ENCODE measurements at regions not wholly inside any gene's neighbourhood (a gene's known extent, or its start where the extent isn't known, plus 50 kb on each side); places are given as distances from the start of the nearest gene placed in this dataset.

DNA sequence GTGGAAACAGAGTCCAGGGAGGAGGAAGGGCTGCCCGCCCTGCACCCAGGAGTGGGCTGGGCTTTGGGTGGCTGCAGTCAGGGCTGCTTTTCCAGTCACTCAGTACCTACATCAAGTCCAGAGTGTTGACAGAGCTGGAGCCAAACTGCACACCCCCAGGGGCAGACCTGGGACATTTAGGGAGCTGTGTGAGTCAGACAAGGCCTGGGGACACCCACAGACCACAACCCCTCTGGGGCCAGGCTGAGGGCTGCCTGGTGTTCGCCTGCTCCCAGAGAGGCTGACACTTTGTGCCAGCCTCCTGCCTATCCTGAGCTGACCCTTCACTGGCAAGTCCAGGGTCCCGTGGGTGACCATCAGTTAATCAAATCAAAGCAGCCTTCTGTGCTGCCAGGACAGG, 240.0 kb downstream of the BCOR start:
- no peaks in the 10 kb centered on the region for H4K20me1 ChIP-seq (ENCODE audit: insufficient read depth)
- H3K27me3 ChIP-seq (ENCODE audit: insufficient read depth) = no peaks in the 10 kb centered on the region; the same call in 1 of the 2 replicates
- H3K9me2 ChIP-seq = no peaks in the 10 kb centered on the region
- no peak overlapping the region for H3K27ac ChIP-seq (ENCODE audit: low read depth in 2 of 2, low read length in 1 of 2)
- H3K36me3 ChIP-seq (replicated peaks in 1 of 2; ENCODE audit: control insufficient read depth in 1 of 2, insufficient read depth in 2 of 2, low read length in 1 of 2) = no peaks in the 10 kb centered on the region
- no peaks in the 10 kb centered on the region for H3F3A ChIP-seq (replicated peaks; ENCODE audit: insufficient read depth)
- TF ChIP-seq MXI1 (IDR thresholded peaks at IDR 0.05; ENCODE audit: low read depth, low read length) = no peak
- no peak for TF ChIP-seq NFIC (IDR thresholded peaks at IDR 0.05; ENCODE audit: borderline replicate concordance)
- TF ChIP-seq RCOR1 (IDR thresholded peaks at IDR 0.05; ENCODE audit: low read length) = no peak
- TF ChIP-seq, protein P1, sequence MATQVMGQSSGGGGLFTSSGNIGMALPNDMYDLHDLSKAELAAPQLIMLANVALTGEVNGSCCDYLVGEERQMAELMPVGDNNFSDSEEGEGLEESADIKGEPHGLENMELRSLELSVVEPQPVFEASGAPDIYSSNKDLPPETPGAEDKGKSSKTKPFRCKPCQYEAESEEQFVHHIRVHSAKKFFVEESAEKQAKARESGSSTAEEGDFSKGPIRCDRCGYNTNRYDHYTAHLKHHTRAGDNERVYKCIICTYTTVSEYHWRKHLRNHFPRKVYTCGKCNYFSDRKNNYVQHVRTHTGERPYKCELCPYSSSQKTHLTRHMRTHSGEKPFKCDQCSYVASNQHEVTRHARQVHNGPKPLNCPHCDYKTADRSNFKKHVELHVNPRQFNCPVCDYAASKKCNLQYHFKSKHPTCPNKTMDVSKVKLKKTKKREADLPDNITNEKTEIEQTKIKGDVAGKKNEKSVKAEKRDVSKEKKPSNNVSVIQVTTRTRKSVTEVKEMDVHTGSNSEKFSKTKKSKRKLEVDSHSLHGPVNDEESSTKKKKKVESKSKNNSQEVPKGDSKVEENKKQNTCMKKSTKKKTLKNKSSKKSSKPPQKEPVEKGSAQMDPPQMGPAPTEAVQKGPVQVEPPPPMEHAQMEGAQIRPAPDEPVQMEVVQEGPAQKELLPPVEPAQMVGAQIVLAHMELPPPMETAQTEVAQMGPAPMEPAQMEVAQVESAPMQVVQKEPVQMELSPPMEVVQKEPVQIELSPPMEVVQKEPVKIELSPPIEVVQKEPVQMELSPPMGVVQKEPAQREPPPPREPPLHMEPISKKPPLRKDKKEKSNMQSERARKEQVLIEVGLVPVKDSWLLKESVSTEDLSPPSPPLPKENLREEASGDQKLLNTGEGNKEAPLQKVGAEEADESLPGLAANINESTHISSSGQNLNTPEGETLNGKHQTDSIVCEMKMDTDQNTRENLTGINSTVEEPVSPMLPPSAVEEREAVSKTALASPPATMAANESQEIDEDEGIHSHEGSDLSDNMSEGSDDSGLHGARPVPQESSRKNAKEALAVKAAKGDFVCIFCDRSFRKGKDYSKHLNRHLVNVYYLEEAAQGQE (IDR thresholded peaks at IDR 0.05; ENCODE audit: low read depth, low read length) = no peak
- TF ChIP-seq CHD2 (IDR thresholded peaks at IDR 0.05; ENCODE audit: low read length, partially characterized antibody) = no peak
- TF ChIP-seq FOXM1 (IDR thresholded peaks at IDR 0.05; ENCODE audit: low read depth) = no peak
- TF ChIP-seq RFX5 (IDR thresholded peaks at IDR 0.05; ENCODE audit: low read length) = no peak
- no peak for TF ChIP-seq NRF1 (IDR thresholded peaks at IDR 0.05; ENCODE audit: low read depth, low read length)
- TF ChIP-seq MEF2A (IDR thresholded peaks at IDR 0.05; ENCODE audit: borderline replicate concordance, low read depth) = no peak
- TF ChIP-seq GATA2 (CRISPR knock-in tag; IDR thresholded peaks at IDR 0.05) = no peak
- TF ChIP-seq ZBTB33 (IDR thresholded peaks at IDR 0.05; ENCODE audit: borderline replicate concordance, low read depth) = no peak
- no peak for TF ChIP-seq SMC3 (IDR thresholded peaks at IDR 0.05; ENCODE audit: low read depth, low read length)
- TF ChIP-seq USF2 (IDR thresholded peaks at IDR 0.05; ENCODE audit: borderline replicate concordance, low read depth, low read length) = no peak
- TF ChIP-seq YY1 (IDR thresholded peaks at IDR 0.05; ENCODE audit: low read depth) = no peak
- no peak for TF ChIP-seq GABPA (IDR thresholded peaks at IDR 0.05; ENCODE audit: low read depth)
- no peak for TF ChIP-seq TAF1 (IDR thresholded peaks at IDR 0.05; ENCODE audit: borderline replicate concordance, low read depth, low read length)
- TF ChIP-seq RXRA (IDR thresholded peaks at IDR 0.05; ENCODE audit: borderline replicate concordance, low read depth) = no peak
- POLR2A ChIA-PET = no interaction called here
- CTCF ChIA-PET = no interaction called here
- no peaks in the 10 kb centered on the region for H3K9me3 ChIP-seq
- no peak overlapping the region for H3K9ac ChIP-seq
- 27% methylated on average over 2 of the region's 3 CpGs for WGBS (ENCODE audit: low lambda C conversion rate)
- DNase-seq = no peak
- H3K4me3 ChIP-seq (ENCODE audit: low read depth in 2 of 2, low read length in 1 of 2) = no peak overlapping the region
- H2AFZ ChIP-seq (ENCODE audit: low read depth) = no peak overlapping the region
- peaks cover 10 to 24% of the 10 kb centered on the region in 2 experiments; a peak in 2 of 4 replicates for H3K4me1 ChIP-seq (ENCODE audit: control insufficient read depth in 1 of 2, insufficient read depth in 2 of 2, low read depth in 1 of 2, low read length in 1 of 2)
- H3K4me2 ChIP-seq = no peak overlapping the region
- no peaks in the 10 kb centered on the region for H3K79me2 ChIP-seq (ENCODE audit: insufficient read depth)
